Spleen (tissue), 11 donors: ENCODE measurements at regions not wholly inside any gene's neighbourhood (a gene's known extent, or its start where the extent isn't known, plus 50 kb on each side); places are given as distances from the start of the nearest gene placed in this dataset.

Experiments used
- DNase-seq: peaks from one replicate; pipeline ENCODE4 v3.0.0-alpha.2; 2020
- H3K27ac ChIP-seq, 8 donors: fragments of 200-600 bp; sonication (generic) in 7 of 8; 1 replicate in 4 of 8; 2 replicates in 4 of 8; pipeline versions ENCODE4 v1.5.0 to v1.8.0; 2016 to 2021; ENCODE audit warnings: inconsistent platforms in 4 of 8, mild to moderate bottlenecking in 4 of 8, moderate library complexity in 1 of 8
- H3K27me3 ChIP-seq, 7 donors: fragments of 200-600 bp; sonication (generic) in 6 of 7; replicated peaks in 1 of 7; 1 replicate in 4 of 7; 2 replicates in 3 of 7; pipeline versions ENCODE4 v1.5.0 to v1.8.0; 2016 to 2021; ENCODE audit warnings: inconsistent platforms in 3 of 7, mild to moderate bottlenecking in 1 of 7
- H3K36me3 ChIP-seq, 6 donors: fragments of 200-600 bp; sonication (generic) in 5 of 6; 1 replicate in 4 of 6; 2 replicates in 2 of 6; pipeline versions ENCODE4 v1.5.0 to v1.8.0; 2016 to 2021; ENCODE audit warnings: inconsistent platforms in 2 of 6
- H3K4me1 ChIP-seq, 6 donors: fragments of 200-600 bp; sonication (generic) in 5 of 6; 1 replicate in 3 of 6; 2 replicates in 3 of 6; pipeline versions ENCODE4 v1.5.0 to v1.8.0; 2016 to 2021; ENCODE audit warnings: inconsistent platforms in 3 of 6
- H3K4me3 ChIP-seq, 8 donors: fragments of 200-600 bp; sonication (generic) in 7 of 8; 1 replicate in 4 of 8; 2 replicates in 4 of 8; pipeline versions ENCODE4 v1.5.0 to v1.8.0; 2016 to 2021; ENCODE audit warnings: inconsistent platforms in 4 of 8, mild to moderate bottlenecking in 4 of 8, moderate library complexity in 2 of 8
- H3K9me3 ChIP-seq, 8 donors: fragments of 200-600 bp; sonication (generic) in 7 of 8; 1 replicate in 4 of 8; 2 replicates in 4 of 8; pipeline versions ENCODE4 v1.5.0 to v1.8.0; 2016 to 2021; ENCODE audit warnings: inconsistent platforms in 4 of 8
- CTCF ChIP-seq, 11 experiments: fragments of 200-600 bp in 7 of 11; fragments of 450-650 bp in 4 of 11; sonication (generic) in 4 of 11; IDR thresholded peaks in 8 of 11; conservative IDR thresholded peaks in 3 of 11; 1 replicate in 7 of 11; 2 replicates in 4 of 11; pipeline versions ENCODE4 v1.4.0 to v1.8.0; 2016 to 2021; ENCODE audit warnings: antibody characterized with exemption in 11 of 11, inconsistent platforms in 4 of 11, mild to moderate bottlenecking in 1 of 11
- POLR2A ChIP-seq, 3 donors: fragments of 450-650 bp; IDR thresholded peaks; one replicate each; pipeline ENCODE4 v1.5.1; 2017; ENCODE audit warnings: antibody characterized with exemption in 3 of 3, mild to moderate bottlenecking in 1 of 3
- POLR2AphosphoS5 ChIP-seq, 3 donors: sonication (generic); formaldehyde crosslinking; IDR thresholded peaks; one replicate each; pipeline ENCODE4 v1.5.1; 2017; ENCODE audit warnings: antibody characterized with exemption in 3 of 3
- WGBS, 5 donors: extraction: QIAGEN DNeasy Blood & Tissue Kit in 3 of 5; methylation state at CpG; one replicate each; pipeline versions ENCODE4 v1.1.5 to v1.1.7; 2013 to 2018; 5-methylcytosine and 5-hydroxymethylcytosine counted together
- intact Hi-C: fragments of 100-400 bp; cut with DNase I; formaldehyde crosslinking; loops from one replicate; pipeline ENCODE4 v1.15.0; 2023; ENCODE audit warnings: low total_unique reads
- donor health status: healthy with polysubstance abuse.
- donor health status: DM: no; HTN: no; CAD: no; lungs with moderate emphysema.
- donor health status: DM: no; HTN: no; CAD: no.
- donor health status: Bipolar disorder and iron deficiency.
- donor health status: healthy.
- donor health status: DM: no; HTN: no; CAD: no.
- donor health status: DM: yes; HTN: yes; CAD: no.

GRCh38 chr2:146444085-146444484 is 1400.7 kb upstream of the ACVR2A start:
- no peak for DNase-seq
- no peaks in the 10 kb centered on the region for H3K27me3 ChIP-seq
- no peaks in the 10 kb centered on the region for H3K9me3 ChIP-seq
- no peak for TF ChIP-seq POLR2AphosphoS5 (IDR thresholded peaks at IDR 0.05)
- no peaks in the 10 kb centered on the region for H3K36me3 ChIP-seq
- intact Hi-C loops: no loop called here
- H3K4me1 ChIP-seq: no peaks in the 10 kb centered on the region
- no peak overlapping the region for H3K27ac ChIP-seq
- H3K4me3 ChIP-seq: no peak overlapping the region

- H3K4me3 ChIP-seq: no peak overlapping the region
- intact Hi-C loops: no loop called here
- TF ChIP-seq CTCF (IDR thresholded peaks at IDR 0.05 in 8 of 11, conservative IDR thresholded peaks at IDR 0.05 in 3 of 11): no peak
- TF ChIP-seq POLR2AphosphoS5 (IDR thresholded peaks at IDR 0.05): no peak
- no peak for TF ChIP-seq POLR2A (IDR thresholded peaks at IDR 0.05)
- H3K27me3 ChIP-seq: no peaks in the 10 kb centered on the region
- H3K36me3 ChIP-seq: no peaks in the 10 kb centered on the region
- no peak for DNase-seq
- no peaks in the 10 kb centered on the region for H3K9me3 ChIP-seq
- H3K27ac ChIP-seq: no peak overlapping the region
- no peaks in the 10 kb centered on the region for H3K4me1 ChIP-seq
Measured at GRCh38 chr2:146438246-146438645, 1406.6 kb upstream of the ACVR2A start.

GRCh38 chr2:146437712-146438111 is 1407.1 kb upstream of the ACVR2A start:
- WGBS, 5 donors: 47 to 53% (median 51%) methylated on average over 2 of the region's 2 CpGs
- Histone ChIP-seq H3K27me3 (no peaks in the 10 kb centered on the region), H3K4me3 (no peak overlapping the region), H3K4me1 (no peaks in the 10 kb centered on the region), H3K27ac (no peak overlapping the region), H3K36me3 (no peaks in the 10 kb centered on the region), H3K9me3 (no peaks in the 10 kb centered on the region)
- DNase-seq: no peak
- TF ChIP-seq CTCF (IDR thresholded peaks at IDR 0.05 in 8 of 11, conservative IDR thresholded peaks at IDR 0.05 in 3 of 11): no peak
- no peak for TF ChIP-seq POLR2A (IDR thresholded peaks at IDR 0.05)
- no peak for TF ChIP-seq POLR2AphosphoS5 (IDR thresholded peaks at IDR 0.05)
- intact Hi-C loops: no loop called here

- TF ChIP-seq CTCF (IDR thresholded peaks at IDR 0.05 in 8 of 11, conservative IDR thresholded peaks at IDR 0.05 in 3 of 11): no peak
- no peak for TF ChIP-seq POLR2A (IDR thresholded peaks at IDR 0.05)
- no peak for TF ChIP-seq POLR2AphosphoS5 (IDR thresholded peaks at IDR 0.05)
- H3K27ac ChIP-seq: no peak overlapping the region
- no peaks in the 10 kb centered on the region for H3K4me1 ChIP-seq
- no peak overlapping the region for H3K4me3 ChIP-seq
- no peaks in the 10 kb centered on the region for H3K27me3 ChIP-seq
- no peaks in the 10 kb centered on the region for H3K9me3 ChIP-seq
- intact Hi-C loops: no loop called here
- DNase-seq: no peak
- no peaks in the 10 kb centered on the region for H3K36me3 ChIP-seq
- WGBS, 5 donors: 91 to 97% (median 95%) methylated on average over 8 of the region's 8 CpGs
Measured at GRCh38 chr2:146433116-146433875, 1411.5 kb upstream of the ACVR2A start.

GRCh38 chr2:146429366-146429765 is 1415.5 kb upstream of the ACVR2A start:
- Histone ChIP-seq H3K4me1 (no peaks in the 10 kb centered on the region), H3K27me3 (no peaks in the 10 kb centered on the region), H3K27ac (no peak overlapping the region), H3K4me3 (no peak overlapping the region), H3K9me3 (no peaks in the 10 kb centered on the region), H3K36me3 (no peaks in the 10 kb centered on the region)
- DNase-seq: no peak
- TF ChIP-seq CTCF (IDR thresholded peaks at IDR 0.05 in 8 of 11, conservative IDR thresholded peaks at IDR 0.05 in 3 of 11): no peak
- TF ChIP-seq POLR2A (IDR thresholded peaks at IDR 0.05): no peak
- no peak for TF ChIP-seq POLR2AphosphoS5 (IDR thresholded peaks at IDR 0.05)
- intact Hi-C loops: no loop called here
